HEK293 (cell line): ENCODE measurements at regions not wholly inside any gene's neighbourhood (a gene's known extent, or its start where the extent isn't known, plus 50 kb on each side); places are given as distances from the start of the nearest gene placed in this dataset.

Experiments used
- CTCF ChIA-PET: fragments of 350-600 bp; formaldehyde crosslinking; extraction: SDS; loops from one replicate; lab custom pipeline; 2021; ENCODE audit warnings: antibody characterized with exemption; lab: Yijun Ruan, JAX
- POLR2A ChIA-PET: fragments of 300-600 bp; formaldehyde crosslinking; extraction: SDS; loops from one replicate; lab custom pipeline; 2020; ENCODE audit warnings: antibody characterized with exemption, inconsistent platforms; lab: Yijun Ruan, JAX
- H3K27ac ChIP-seq: fragments of 200-500 bp; sonication (Bioruptor generic); 2 replicates; pipeline ENCODE4 v1.5.1; 2014; ENCODE audit warnings: low read depth, low read length, control low read depth, inconsistent platforms; ENCODE audit errors: extremely low read depth
- H3K36me3 ChIP-seq, 2 experiments: fragments of 200-500 bp in 1 of 2; sonication (Bioruptor generic) in 1 of 2; 1 replicate in 1 of 2; 2 replicates in 1 of 2; pipeline ENCODE4 v1.5.1; 2014 to 2017; ENCODE audit warnings: inconsistent platforms in 2 of 2, low read length in 2 of 2; ENCODE audit not compliant: control insufficient read depth in 2 of 2, insufficient read depth in 1 of 2
- H3K4me1 ChIP-seq: fragments of 200-500 bp; sonication (Bioruptor generic); 2 replicates; pipeline ENCODE4 v1.5.1; 2014; ENCODE audit warnings: mild to moderate bottlenecking, low read length, inconsistent platforms; ENCODE audit not compliant: control insufficient read depth, insufficient read depth
- H3K4me3 ChIP-seq: 2 replicates; pipeline ENCODE4 v1.5.1; 2011; ENCODE audit warnings: low read depth, mild to moderate bottlenecking, control low read depth, low read length, moderate library complexity
- H3K9me3 ChIP-seq: fragments of 200-500 bp; sonication (Bioruptor generic); 2 replicates; pipeline ENCODE4 v1.5.1; 2014; ENCODE audit warnings: low read depth, low read length, inconsistent platforms; ENCODE audit not compliant: control insufficient read depth, insufficient read depth
- BCL11B ChIP-seq: fragments of 450-650 bp; formaldehyde crosslinking; IDR thresholded peaks from 2 replicates; pipeline ENCODE4 v1.5.1; 2016; ENCODE audit warnings: low read depth, missing biosample characterization, missing genetic modification characterization
- CTCF ChIP-seq: fragments of 450-650 bp; formaldehyde crosslinking; IDR thresholded peaks from 2 replicates; pipeline ENCODE4 v1.5.1; 2016; ENCODE audit warnings: missing biosample characterization, missing genetic modification characterization
- HOXD13 ChIP-seq: sonication (generic); formaldehyde crosslinking; IDR thresholded peaks from 2 replicates; pipeline ENCODE4 v1.8.0; 2022; ENCODE audit warnings: missing genetic modification reagents, borderline replicate concordance
- REST ChIP-seq: fragments of 450-650 bp; formaldehyde crosslinking; IDR thresholded peaks from 2 replicates; pipeline ENCODE4 v1.5.1; 2016; ENCODE audit warnings: missing biosample characterization, missing genetic modification characterization
- ZEB2 ChIP-seq: fragments of 450-650 bp; formaldehyde crosslinking; IDR thresholded peaks from 2 replicates; pipeline ENCODE4 v1.5.1; 2016; ENCODE audit warnings: missing biosample characterization, missing genetic modification characterization
- ZNF155 ChIP-seq: fragments of 450-650 bp; formaldehyde crosslinking; IDR thresholded peaks from 2 replicates; pipeline ENCODE4 v1.5.1; 2016; ENCODE audit warnings: missing biosample characterization, missing genetic modification characterization
- ZNF18 ChIP-seq: fragments of 450-650 bp; formaldehyde crosslinking; IDR thresholded peaks from 2 replicates; pipeline ENCODE4 v1.5.1; 2016; ENCODE audit warnings: missing biosample characterization, missing genetic modification characterization
- ZNF2 ChIP-seq: fragments of 450-650 bp; formaldehyde crosslinking; IDR thresholded peaks from 2 replicates; pipeline ENCODE4 v1.5.1; 2016; ENCODE audit warnings: missing biosample characterization, missing genetic modification characterization
- ZNF23 ChIP-seq: fragments of 450-650 bp; formaldehyde crosslinking; IDR thresholded peaks from 2 replicates; pipeline ENCODE4 v1.5.1; 2016; ENCODE audit warnings: missing biosample characterization, missing genetic modification characterization, borderline replicate concordance
- ZNF335 ChIP-seq: fragments of 450-650 bp; formaldehyde crosslinking; conservative IDR thresholded peaks from 2 replicates; pipeline ENCODE4 v1.5.1; 2016; ENCODE audit warnings: missing biosample characterization, missing genetic modification characterization
- ZNF354C ChIP-seq: fragments of 450-650 bp; formaldehyde crosslinking; IDR thresholded peaks from 2 replicates; pipeline ENCODE4 v1.5.1; 2016; ENCODE audit warnings: missing biosample characterization, missing genetic modification characterization, low read depth, borderline replicate concordance
- ZNF366 ChIP-seq: fragments of 450-650 bp; formaldehyde crosslinking; conservative IDR thresholded peaks from 2 replicates; pipeline ENCODE4 v1.5.1; 2016; ENCODE audit warnings: missing biosample characterization, missing genetic modification characterization
- ZNF416 ChIP-seq: fragments of 450-650 bp; formaldehyde crosslinking; IDR thresholded peaks from 2 replicates; pipeline ENCODE4 v1.5.1; 2016; ENCODE audit warnings: missing biosample characterization, missing genetic modification characterization
- ZNF580 ChIP-seq: fragments of 450-650 bp; formaldehyde crosslinking; IDR thresholded peaks from 2 replicates; pipeline ENCODE4 v1.5.1; 2016; ENCODE audit warnings: missing biosample characterization, missing genetic modification characterization
- ZNF660 ChIP-seq: fragments of 450-650 bp; IDR thresholded peaks from 2 replicates; pipeline ENCODE4 v1.5.1; 2018; ENCODE audit warnings: missing biosample characterization, mild to moderate bottlenecking, missing genetic modification characterization
- TF ChIP-seq, protein P1 (sequence below): fragments of 450-650 bp; formaldehyde crosslinking; IDR thresholded peaks from 2 replicates; pipeline ENCODE4 v1.5.1; 2016; ENCODE audit warnings: missing biosample characterization, missing genetic modification characterization
- TF ChIP-seq, protein P2 (sequence below): fragments of 450-650 bp; formaldehyde crosslinking; IDR thresholded peaks from 2 replicates; pipeline ENCODE4 v1.5.1; 2016; ENCODE audit warnings: missing biosample characterization, missing genetic modification characterization, borderline replicate concordance
- TF ChIP-seq, protein P3 (sequence below): fragments of 450-650 bp; formaldehyde crosslinking; IDR thresholded peaks from 2 replicates; pipeline ENCODE4 v1.5.1; 2016; ENCODE audit warnings: missing biosample characterization, missing genetic modification characterization

DNA sequence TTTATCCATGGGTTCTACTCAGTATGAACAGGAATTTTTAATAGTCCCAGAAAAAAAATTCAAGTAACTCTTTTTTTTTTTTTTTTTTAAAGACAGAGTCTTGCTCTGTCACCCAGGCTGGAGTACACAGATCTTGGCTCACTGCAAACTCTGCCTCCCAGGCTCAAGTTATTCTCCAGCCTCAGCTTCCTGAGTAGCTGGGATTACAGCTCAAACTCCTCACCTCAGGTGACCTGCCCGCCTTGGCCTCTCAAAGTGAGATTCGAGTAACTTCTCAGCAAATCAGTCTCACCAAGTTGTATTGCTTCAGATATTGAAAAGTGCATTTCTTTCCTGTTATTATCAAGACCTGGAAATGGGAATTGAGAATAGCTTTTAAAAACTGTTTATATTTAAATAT, 281.2 kb upstream of the MINDY3 start:
- no peaks in the 10 kb centered on the region for H3K9me3 ChIP-seq
- no peaks in the 10 kb centered on the region for H3K36me3 ChIP-seq
- POLR2A ChIA-PET = no interaction called here
- H3K4me3 ChIP-seq = no peak overlapping the region
- no peaks in the 10 kb centered on the region for H3K4me1 ChIP-seq
- CTCF ChIA-PET = interaction anchor here (1.0 kb wide), 1 partner anchor 13 kb away, joined by 3 read pairs; no protein-coding TSS in a partner anchor
- H3K27ac ChIP-seq = no peak overlapping the region
- TF ChIP-seq ZNF18 (tag by site-specific recombination) (no peak), HOXD13 (CRISPR knock-in tag) (no peak), ZNF155 (tag by site-specific recombination) (no peak), ZNF2 (tag by site-specific recombination) (no peak), ZEB2 (tag by site-specific recombination) (no peak), REST (tag by site-specific recombination) (no peak), ZNF580 (no peak), ZNF335 (tag by site-specific recombination) (no peak), ZNF23 (tag by site-specific recombination) (no peak), BCL11B (tag by site-specific recombination) (no peak), CTCF (tag by site-specific recombination) (no peak), ZNF660 (tag by site-specific recombination) (no peak), ZNF366 (tag by site-specific recombination) (no peak), ZNF354C (no peak), ZNF416 (tag by site-specific recombination) (no peak)
- TF ChIP-seq, protein P1, sequence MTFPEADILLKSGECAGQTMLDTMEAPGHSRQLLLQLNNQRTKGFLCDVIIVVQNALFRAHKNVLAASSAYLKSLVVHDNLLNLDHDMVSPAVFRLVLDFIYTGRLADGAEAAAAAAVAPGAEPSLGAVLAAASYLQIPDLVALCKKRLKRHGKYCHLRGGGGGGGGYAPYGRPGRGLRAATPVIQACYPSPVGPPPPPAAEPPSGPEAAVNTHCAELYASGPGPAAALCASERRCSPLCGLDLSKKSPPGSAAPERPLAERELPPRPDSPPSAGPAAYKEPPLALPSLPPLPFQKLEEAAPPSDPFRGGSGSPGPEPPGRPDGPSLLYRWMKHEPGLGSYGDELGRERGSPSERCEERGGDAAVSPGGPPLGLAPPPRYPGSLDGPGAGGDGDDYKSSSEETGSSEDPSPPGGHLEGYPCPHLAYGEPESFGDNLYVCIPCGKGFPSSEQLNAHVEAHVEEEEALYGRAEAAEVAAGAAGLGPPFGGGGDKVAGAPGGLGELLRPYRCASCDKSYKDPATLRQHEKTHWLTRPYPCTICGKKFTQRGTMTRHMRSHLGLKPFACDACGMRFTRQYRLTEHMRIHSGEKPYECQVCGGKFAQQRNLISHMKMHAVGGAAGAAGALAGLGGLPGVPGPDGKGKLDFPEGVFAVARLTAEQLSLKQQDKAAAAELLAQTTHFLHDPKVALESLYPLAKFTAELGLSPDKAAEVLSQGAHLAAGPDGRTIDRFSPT = no peak
- TF ChIP-seq, protein P2, sequence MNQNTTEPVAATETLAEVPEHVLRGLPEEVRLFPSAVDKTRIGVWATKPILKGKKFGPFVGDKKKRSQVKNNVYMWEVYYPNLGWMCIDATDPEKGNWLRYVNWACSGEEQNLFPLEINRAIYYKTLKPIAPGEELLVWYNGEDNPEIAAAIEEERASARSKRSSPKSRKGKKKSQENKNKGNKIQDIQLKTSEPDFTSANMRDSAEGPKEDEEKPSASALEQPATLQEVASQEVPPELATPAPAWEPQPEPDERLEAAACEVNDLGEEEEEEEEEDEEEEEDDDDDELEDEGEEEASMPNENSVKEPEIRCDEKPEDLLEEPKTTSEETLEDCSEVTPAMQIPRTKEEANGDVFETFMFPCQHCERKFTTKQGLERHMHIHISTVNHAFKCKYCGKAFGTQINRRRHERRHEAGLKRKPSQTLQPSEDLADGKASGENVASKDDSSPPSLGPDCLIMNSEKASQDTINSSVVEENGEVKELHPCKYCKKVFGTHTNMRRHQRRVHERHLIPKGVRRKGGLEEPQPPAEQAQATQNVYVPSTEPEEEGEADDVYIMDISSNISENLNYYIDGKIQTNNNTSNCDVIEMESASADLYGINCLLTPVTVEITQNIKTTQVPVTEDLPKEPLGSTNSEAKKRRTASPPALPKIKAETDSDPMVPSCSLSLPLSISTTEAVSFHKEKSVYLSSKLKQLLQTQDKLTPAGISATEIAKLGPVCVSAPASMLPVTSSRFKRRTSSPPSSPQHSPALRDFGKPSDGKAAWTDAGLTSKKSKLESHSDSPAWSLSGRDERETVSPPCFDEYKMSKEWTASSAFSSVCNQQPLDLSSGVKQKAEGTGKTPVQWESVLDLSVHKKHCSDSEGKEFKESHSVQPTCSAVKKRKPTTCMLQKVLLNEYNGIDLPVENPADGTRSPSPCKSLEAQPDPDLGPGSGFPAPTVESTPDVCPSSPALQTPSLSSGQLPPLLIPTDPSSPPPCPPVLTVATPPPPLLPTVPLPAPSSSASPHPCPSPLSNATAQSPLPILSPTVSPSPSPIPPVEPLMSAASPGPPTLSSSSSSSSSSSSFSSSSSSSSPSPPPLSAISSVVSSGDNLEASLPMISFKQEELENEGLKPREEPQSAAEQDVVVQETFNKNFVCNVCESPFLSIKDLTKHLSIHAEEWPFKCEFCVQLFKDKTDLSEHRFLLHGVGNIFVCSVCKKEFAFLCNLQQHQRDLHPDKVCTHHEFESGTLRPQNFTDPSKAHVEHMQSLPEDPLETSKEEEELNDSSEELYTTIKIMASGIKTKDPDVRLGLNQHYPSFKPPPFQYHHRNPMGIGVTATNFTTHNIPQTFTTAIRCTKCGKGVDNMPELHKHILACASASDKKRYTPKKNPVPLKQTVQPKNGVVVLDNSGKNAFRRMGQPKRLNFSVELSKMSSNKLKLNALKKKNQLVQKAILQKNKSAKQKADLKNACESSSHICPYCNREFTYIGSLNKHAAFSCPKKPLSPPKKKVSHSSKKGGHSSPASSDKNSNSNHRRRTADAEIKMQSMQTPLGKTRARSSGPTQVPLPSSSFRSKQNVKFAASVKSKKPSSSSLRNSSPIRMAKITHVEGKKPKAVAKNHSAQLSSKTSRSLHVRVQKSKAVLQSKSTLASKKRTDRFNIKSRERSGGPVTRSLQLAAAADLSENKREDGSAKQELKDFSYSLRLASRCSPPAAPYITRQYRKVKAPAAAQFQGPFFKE (tag by site-specific recombination) = no peak
- TF ChIP-seq, protein P3, sequence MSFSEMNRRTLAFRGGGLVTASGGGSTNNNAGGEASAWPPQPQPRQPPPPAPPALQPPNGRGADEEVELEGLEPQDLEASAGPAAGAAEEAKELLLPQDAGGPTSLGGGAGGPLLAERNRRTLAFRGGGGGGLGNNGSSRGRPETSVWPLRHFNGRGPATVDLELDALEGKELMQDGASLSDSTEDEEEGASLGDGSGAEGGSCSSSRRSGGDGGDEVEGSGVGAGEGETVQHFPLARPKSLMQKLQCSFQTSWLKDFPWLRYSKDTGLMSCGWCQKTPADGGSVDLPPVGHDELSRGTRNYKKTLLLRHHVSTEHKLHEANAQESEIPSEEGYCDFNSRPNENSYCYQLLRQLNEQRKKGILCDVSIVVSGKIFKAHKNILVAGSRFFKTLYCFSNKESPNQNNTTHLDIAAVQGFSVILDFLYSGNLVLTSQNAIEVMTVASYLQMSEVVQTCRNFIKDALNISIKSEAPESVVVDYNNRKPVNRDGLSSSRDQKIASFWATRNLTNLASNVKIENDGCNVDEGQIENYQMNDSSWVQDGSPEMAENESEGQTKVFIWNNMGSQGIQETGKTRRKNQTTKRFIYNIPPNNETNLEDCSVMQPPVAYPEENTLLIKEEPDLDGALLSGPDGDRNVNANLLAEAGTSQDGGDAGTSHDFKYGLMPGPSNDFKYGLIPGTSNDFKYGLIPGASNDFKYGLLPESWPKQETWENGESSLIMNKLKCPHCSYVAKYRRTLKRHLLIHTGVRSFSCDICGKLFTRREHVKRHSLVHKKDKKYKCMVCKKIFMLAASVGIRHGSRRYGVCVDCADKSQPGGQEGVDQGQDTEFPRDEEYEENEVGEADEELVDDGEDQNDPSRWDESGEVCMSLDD (tag by site-specific recombination) = no peak
